ENCODE measurements at regions not wholly inside any gene's neighbourhood (a gene's known extent, or its start where the extent isn't known, plus 50 kb on each side); places are given as distances from the start of the nearest gene placed in this dataset.
"Not testable (repeated sequence)": the region's sequence is repeated elsewhere in the genome, so short reads cannot be mapped to it uniquely, and the experiment has no call there.

- no peak overlapping the region for H3K4me3 Mint-ChIP-seq (ENCODE audit: unreplicated experiment)
- H3K36me3 Mint-ChIP-seq (ENCODE audit: low read depth), result peaks cover 3% of the 10 kb centered on the region
- no peaks in the 10 kb centered on the region for H3K4me1 Mint-ChIP-seq (ENCODE audit: low read depth)
- no peak for DNase-seq (ENCODE audit: low spot score)
- no peaks in the 10 kb centered on the region for H3K27me3 Mint-ChIP-seq (ENCODE audit: low read depth)
- H3K27ac Mint-ChIP-seq (ENCODE audit: unreplicated experiment), result no peak overlapping the region
- peaks cover 85% of the 10 kb centered on the region for H3K9me3 Mint-ChIP-seq (ENCODE audit: low read depth)
- no peak for TF ChIP-seq CTCF (IDR thresholded peaks at IDR 0.05)
Measured at GRCh38 chr11:54927704-54928103, 221.1 kb downstream of the OR4A5 start.

GRCh38 chr11:54930930-54931329, 224.3 kb downstream of the OR4A5 start:
- H3K36me3 Mint-ChIP-seq (ENCODE audit: low read depth), result peaks cover 4% of the 10 kb centered on the region
- peak; percentile 14 for DNase-seq (ENCODE audit: low spot score)
- no peak overlapping the region for H3K27ac Mint-ChIP-seq (ENCODE audit: unreplicated experiment)
- H3K4me1 Mint-ChIP-seq (ENCODE audit: low read depth), result no peaks in the 10 kb centered on the region
- H3K9me3 Mint-ChIP-seq (ENCODE audit: low read depth), result peaks cover 81% of the 10 kb centered on the region
- no peak for TF ChIP-seq CTCF (IDR thresholded peaks at IDR 0.05)
- H3K27me3 Mint-ChIP-seq (ENCODE audit: low read depth), result no peaks in the 10 kb centered on the region
- no peak overlapping the region for H3K4me3 Mint-ChIP-seq (ENCODE audit: unreplicated experiment)

GRCh38 chr11:54944211-54944610, 237.6 kb downstream of the OR4A5 start:
- no peak for TF ChIP-seq CTCF (IDR thresholded peaks at IDR 0.05)
- H3K36me3 Mint-ChIP-seq (ENCODE audit: low read depth), result peaks cover 2% of the 10 kb centered on the region
- no peaks in the 10 kb centered on the region for H3K4me1 Mint-ChIP-seq (ENCODE audit: low read depth)
- no peak for DNase-seq (ENCODE audit: low spot score)
- H3K9me3 Mint-ChIP-seq (ENCODE audit: low read depth), result peaks cover 54% of the 10 kb centered on the region
- no peak overlapping the region for H3K27ac Mint-ChIP-seq (ENCODE audit: unreplicated experiment)
- H3K27me3 Mint-ChIP-seq (ENCODE audit: low read depth), result no peaks in the 10 kb centered on the region
- H3K4me3 Mint-ChIP-seq (ENCODE audit: unreplicated experiment), result no peak overlapping the region

GRCh38 chr11:54946424-54946823, 239.8 kb downstream of the OR4A5 start:
- Mint-ChIP-seq H3K4me3 (ENCODE audit: unreplicated experiment) (no peak overlapping the region), H3K36me3 (ENCODE audit: low read depth) (peaks cover 2% of the 10 kb centered on the region), H3K27ac (ENCODE audit: unreplicated experiment) (no peak overlapping the region), H3K9me3 (ENCODE audit: low read depth) (peaks cover 51% of the 10 kb centered on the region), H3K27me3 (ENCODE audit: low read depth) (no peaks in the 10 kb centered on the region), H3K4me1 (ENCODE audit: low read depth) (no peaks in the 10 kb centered on the region)
- TF ChIP-seq CTCF (IDR thresholded peaks at IDR 0.05), result no peak
- DNase-seq (ENCODE audit: low spot score), result no peak

GRCh38 chr11:54947175-54947574, 240.5 kb downstream of the OR4A5 start:
- not testable (repeated sequence) for H3K27me3 Mint-ChIP-seq (ENCODE audit: low read depth); H3K36me3 Mint-ChIP-seq (ENCODE audit: low read depth); H3K4me1 Mint-ChIP-seq (ENCODE audit: low read depth); H3K27ac Mint-ChIP-seq (ENCODE audit: unreplicated experiment); H3K4me3 Mint-ChIP-seq (ENCODE audit: unreplicated experiment)
- peaks cover 45% of the 10 kb centered on the region for H3K9me3 Mint-ChIP-seq (ENCODE audit: low read depth)
- peak; percentile 30 for DNase-seq (ENCODE audit: low spot score)

- Mint-ChIP-seq H3K9me3 (ENCODE audit: low read depth) (peaks cover 64% of the 10 kb centered on the region), H3K4me1 (ENCODE audit: low read depth) (no peaks in the 10 kb centered on the region), H3K36me3 (ENCODE audit: low read depth) (peaks cover 1% of the 10 kb centered on the region), H3K27me3 (ENCODE audit: low read depth) (no peaks in the 10 kb centered on the region), H3K27ac (ENCODE audit: unreplicated experiment) (no peak overlapping the region), H3K4me3 (ENCODE audit: unreplicated experiment) (no peak overlapping the region)
- TF ChIP-seq CTCF (IDR thresholded peaks at IDR 0.05), result no peak
- DNase-seq (ENCODE audit: low spot score), result no peak
Measured at GRCh38 chr11:54979375-54979774, 272.7 kb downstream of the OR4A5 start.

All from chondrocyte (in vitro differentiated cells).